H1 (cell line): ENCODE measurements at regions not wholly inside any gene's neighbourhood (a gene's known extent, or its start where the extent isn't known, plus 50 kb on each side); places are given as distances from the start of the nearest gene placed in this dataset.

Source experiments
- JUND ChIP-seq: IDR thresholded peaks from 2 replicates; pipeline ENCODE4 v1.6.1; 2011; ENCODE audit warnings: mild to moderate bottlenecking, improper control_type of control experiment, low read length
- RAD21 ChIP-seq, 2 experiments: IDR thresholded peaks in 1 of 2; conservative IDR thresholded peaks in 1 of 2; 2 replicates each; pipeline ENCODE4 v1.6.1; 2011; ENCODE audit warnings: low read depth in 2 of 2, low read length in 2 of 2, improper control_type of control experiment in 1 of 2, inconsistent platforms in 1 of 2, mild to moderate bottlenecking in 1 of 2, moderate library complexity in 1 of 2
- SRF ChIP-seq: IDR thresholded peaks from 2 replicates; pipeline ENCODE4 v1.6.1; 2011; ENCODE audit warnings: mild to moderate bottlenecking, low read depth, low read length, moderate library complexity

GRCh38 chr7:32250471-32251260, 180.5 kb upstream of the PDE1C start (continued):
- TF ChIP-seq SRF, result no peak
- no peak for TF ChIP-seq RAD21 (IDR thresholded peaks at IDR 0.05 in 1 of 2, conservative IDR thresholded peaks at IDR 0.05 in 1 of 2; ENCODE audit: low read depth in 2 of 2, low read length in 2 of 2)
- TF ChIP-seq JUND, result no peak
- TF ChIP-seq, all 59 proteins: peak for 0
